Endothelial cell (in vitro differentiated cells): ENCODE measurements at regions not wholly inside any gene's neighbourhood (a gene's known extent, or its start where the extent isn't known, plus 50 kb on each side); places are given as distances from the start of the nearest gene placed in this dataset.

Source experiments
- DNase-seq: peaks from one replicate; pipeline ENCODE4 v3.0.0; 2021; ENCODE audit warnings: low spot score
- H3K27ac Mint-ChIP-seq: one replicate; pipeline ENCODE4 v1.8.0; 2021; ENCODE audit warnings: mixed read lengths, inconsistent platforms; ENCODE audit not compliant: unreplicated experiment
- H3K27me3 Mint-ChIP-seq: one replicate; pipeline ENCODE4 v1.8.0; 2021; ENCODE audit warnings: mild to moderate bottlenecking, moderate library complexity, mixed read lengths, inconsistent platforms; ENCODE audit not compliant: unreplicated experiment
- H3K36me3 Mint-ChIP-seq: one replicate; pipeline ENCODE4 v1.8.0; 2021; ENCODE audit warnings: mild to moderate bottlenecking, low read depth, mixed read lengths, inconsistent platforms; ENCODE audit not compliant: unreplicated experiment
- H3K4me1 Mint-ChIP-seq: one replicate; pipeline ENCODE4 v1.8.0; 2021; ENCODE audit warnings: mild to moderate bottlenecking, mixed read lengths, inconsistent platforms; ENCODE audit not compliant: unreplicated experiment
- H3K4me3 Mint-ChIP-seq: one replicate; pipeline ENCODE4 v1.8.0; 2021; ENCODE audit warnings: mild to moderate bottlenecking, mixed read lengths, inconsistent platforms; ENCODE audit not compliant: unreplicated experiment
- H3K9me3 Mint-ChIP-seq: one replicate; pipeline ENCODE4 v1.8.0; 2021; ENCODE audit warnings: mixed read lengths, inconsistent platforms; ENCODE audit not compliant: unreplicated experiment
- CTCF ChIP-seq: fragments of 200-600 bp; sonication (generic); IDR thresholded peaks from one replicate; pipeline ENCODE4 v1.5.0; 2021; ENCODE audit warnings: antibody characterized with exemption; ENCODE audit not compliant: unreplicated experiment

- no peak overlapping the region for H3K4me3 Mint-ChIP-seq
- H3K9me3 Mint-ChIP-seq: no peaks in the 10 kb centered on the region
- peaks cover 2% of the 10 kb centered on the region for H3K27me3 Mint-ChIP-seq
- no peak overlapping the region for H3K27ac Mint-ChIP-seq
- H3K36me3 Mint-ChIP-seq: peaks cover 7% of the 10 kb centered on the region
- no peaks in the 10 kb centered on the region for H3K4me1 Mint-ChIP-seq
- DNase-seq: no peak
- no peak for TF ChIP-seq CTCF
Measured at GRCh38 chr11:10917802-10918201, 59.9 kb upstream of the ZBED5 start.

- Mint-ChIP-seq H3K36me3 (peaks cover 7% of the 10 kb centered on the region), H3K27ac (no peak overlapping the region), H3K27me3 (peaks cover under 1% of the 10 kb centered on the region), H3K4me3 (no peak overlapping the region), H3K4me1 (no peaks in the 10 kb centered on the region), H3K9me3 (no peaks in the 10 kb centered on the region)
- DNase-seq: no peak
- no peak for TF ChIP-seq CTCF
Measured at GRCh38 chr11:10916665-10917064, 58.8 kb upstream of the ZBED5 start.

GRCh38 chr11:10914050-10914449 is 56.2 kb upstream of the ZBED5 start:
- H3K27me3 Mint-ChIP-seq: no peaks in the 10 kb centered on the region
- no peak overlapping the region for H3K27ac Mint-ChIP-seq
- H3K36me3 Mint-ChIP-seq: peaks cover 7% of the 10 kb centered on the region
- no peak for TF ChIP-seq CTCF
- no peak overlapping the region for H3K4me3 Mint-ChIP-seq
- no peaks in the 10 kb centered on the region for H3K4me1 Mint-ChIP-seq
- no peaks in the 10 kb centered on the region for H3K9me3 Mint-ChIP-seq
- no peak for DNase-seq

- no peaks in the 10 kb centered on the region for H3K27me3 Mint-ChIP-seq
- H3K36me3 Mint-ChIP-seq: peaks cover 7% of the 10 kb centered on the region
- no peak for DNase-seq
- H3K4me1 Mint-ChIP-seq: no peaks in the 10 kb centered on the region
- no peak overlapping the region for H3K4me3 Mint-ChIP-seq
- H3K27ac Mint-ChIP-seq: no peak overlapping the region
- no peaks in the 10 kb centered on the region for H3K9me3 Mint-ChIP-seq
- TF ChIP-seq CTCF: no peak
Measured at GRCh38 chr11:10913075-10913474, 55.2 kb upstream of the ZBED5 start.

- Mint-ChIP-seq H3K4me3 (no peak overlapping the region), H3K4me1 (no peaks in the 10 kb centered on the region), H3K27me3 (no peaks in the 10 kb centered on the region), H3K9me3 (no peaks in the 10 kb centered on the region), H3K36me3 (peaks cover 4% of the 10 kb centered on the region), H3K27ac (no peak overlapping the region)
- TF ChIP-seq CTCF: no peak
- DNase-seq: no peak
Measured at GRCh38 chr11:10911907-10912306, 54.1 kb upstream of the ZBED5 start.
